Right lobe of liver (tissue), 6 donors: ENCODE measurements at regions not wholly inside any gene's neighbourhood (a gene's known extent, or its start where the extent isn't known, plus 50 kb on each side); places are given as distances from the start of the nearest gene placed in this dataset.

Experiments used
- ATAC-seq, 4 donors: fragments of 200-7000 bp; cut with Tn5 transposase; one replicate each; pipeline ENCODE4 v1.9.1; 2020; ENCODE audit warnings: mild to moderate bottlenecking in 4 of 4, moderate library complexity in 4 of 4
- DNase-seq, 3 donors: peaks; one replicate each; pipeline ENCODE4 v3.0.0-alpha.2; 2020
- H3K27ac ChIP-seq, 3 donors: fragments of 200-600 bp; one replicate each; pipeline ENCODE4 v1.8.0; 2022
- H3K27me3 ChIP-seq, 2 donors: fragments of 200-600 bp; one replicate each; pipeline ENCODE4 v1.8.0; 2022
- H3K36me3 ChIP-seq, 4 donors: fragments of 200-600 bp; sonication (generic) in 1 of 4; one replicate each; pipeline versions ENCODE4 v1.5.1 to v1.8.0; 2017 to 2022; ENCODE audit warnings: control low read depth in 1 of 4
- H3K4me1 ChIP-seq, 4 donors: fragments of 200-600 bp; sonication (generic) in 1 of 4; one replicate each; pipeline versions ENCODE4 v1.5.1 to v1.8.0; 2017 to 2022; ENCODE audit warnings: control low read depth in 1 of 4
- H3K4me3 ChIP-seq, 3 donors: fragments of 200-600 bp; one replicate each; pipeline ENCODE4 v1.8.0; 2022
- H3K9me3 ChIP-seq, 4 donors: fragments of 200-600 bp; sonication (generic) in 1 of 4; one replicate each; pipeline versions ENCODE4 v1.5.1 to v1.8.0; 2017 to 2022; ENCODE audit warnings: control low read depth in 1 of 4
- POLR2A ChIP-seq: fragments of 450-650 bp; IDR thresholded peaks from one replicate; pipeline ENCODE4 v1.6.1; 2017; ENCODE audit warnings: antibody characterized with exemption, mild to moderate bottlenecking
- WGBS: methylation state at CpG from one replicate; pipeline ENCODE4 v1.1.6; 2018; ENCODE audit warnings: low coverage, low lambda C conversion rate; ENCODE audit not compliant: insufficient coverage; ENCODE audit errors: missing lambda C conversion rate; 5-methylcytosine and 5-hydroxymethylcytosine counted together
- intact Hi-C, 2 donors: fragments of 100-400 bp; cut with DNase I; formaldehyde crosslinking; loops; one replicate each; pipeline versions ENCODE4 v1.11.2 to v1.14.1; 2022
- TF ChIP-seq, protein P1 (sequence below), 4 donors: fragments of 200-600 bp in 3 of 4; fragments of 450-650 bp in 1 of 4; IDR thresholded peaks; one replicate each; pipeline versions ENCODE4 v1.5.1 to v1.8.0; 2016 to 2022; ENCODE audit warnings: antibody characterized with exemption in 4 of 4, mild to moderate bottlenecking in 2 of 4
- donor health status: DM: no; HTN: yes; CAD: no.
- donor health status: DM: no; HTN: no; CAD: no.
- donor health status: DM: no; HTN: no; CAD: no.
- donor health status: DM: no; HTN: yes; CAD: no.
- donor health status: DM: no; HTN: yes; CAD: no.

DNA sequence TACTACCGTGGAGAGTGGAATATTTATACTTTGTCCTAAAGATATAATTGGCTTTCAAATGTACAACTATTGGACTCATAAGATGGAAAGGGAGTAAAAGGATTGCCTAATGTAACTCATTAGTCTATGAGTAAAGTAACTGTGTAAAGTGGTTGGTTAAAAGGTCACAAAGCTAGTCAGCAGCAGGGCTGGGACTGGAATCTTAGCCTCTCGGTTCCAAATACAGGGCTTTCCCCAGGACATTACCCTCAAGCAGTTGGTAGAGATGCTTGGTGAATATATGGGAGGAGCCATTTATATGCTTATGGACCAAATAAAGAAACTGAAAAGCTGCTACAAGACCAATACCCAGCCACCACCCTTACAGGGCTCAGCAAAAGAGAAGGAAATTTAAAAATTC is 283.7 kb downstream of the HLX start:
- ATAC-seq: no peak

GRCh38 chr1:221164029-221164428 is 284.8 kb downstream of the HLX start:
- intact Hi-C loops: no loop called here
- DNase-seq (no peak), ATAC-seq (no peak)
- Histone ChIP-seq H3K36me3 (no peaks in the 10 kb centered on the region), H3K4me1 (no peaks in the 10 kb centered on the region), H3K27me3 (no peaks in the 10 kb centered on the region), H3K4me3 (no peak overlapping the region), H3K9me3 (no peaks in the 10 kb centered on the region), H3K27ac (no peak overlapping the region)
- TF ChIP-seq, protein P1, sequence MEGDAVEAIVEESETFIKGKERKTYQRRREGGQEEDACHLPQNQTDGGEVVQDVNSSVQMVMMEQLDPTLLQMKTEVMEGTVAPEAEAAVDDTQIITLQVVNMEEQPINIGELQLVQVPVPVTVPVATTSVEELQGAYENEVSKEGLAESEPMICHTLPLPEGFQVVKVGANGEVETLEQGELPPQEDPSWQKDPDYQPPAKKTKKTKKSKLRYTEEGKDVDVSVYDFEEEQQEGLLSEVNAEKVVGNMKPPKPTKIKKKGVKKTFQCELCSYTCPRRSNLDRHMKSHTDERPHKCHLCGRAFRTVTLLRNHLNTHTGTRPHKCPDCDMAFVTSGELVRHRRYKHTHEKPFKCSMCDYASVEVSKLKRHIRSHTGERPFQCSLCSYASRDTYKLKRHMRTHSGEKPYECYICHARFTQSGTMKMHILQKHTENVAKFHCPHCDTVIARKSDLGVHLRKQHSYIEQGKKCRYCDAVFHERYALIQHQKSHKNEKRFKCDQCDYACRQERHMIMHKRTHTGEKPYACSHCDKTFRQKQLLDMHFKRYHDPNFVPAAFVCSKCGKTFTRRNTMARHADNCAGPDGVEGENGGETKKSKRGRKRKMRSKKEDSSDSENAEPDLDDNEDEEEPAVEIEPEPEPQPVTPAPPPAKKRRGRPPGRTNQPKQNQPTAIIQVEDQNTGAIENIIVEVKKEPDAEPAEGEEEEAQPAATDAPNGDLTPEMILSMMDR (IDR thresholded peaks at IDR 0.05): no peak
- TF ChIP-seq POLR2A: no peak
- 73% methylated on average over 1 of the region's 1 CpG for WGBS

More for the DNA sequence above, 283.7 kb downstream of the HLX start:
- Histone ChIP-seq H3K27ac (no peak overlapping the region), H3K36me3 (no peaks in the 10 kb centered on the region), H3K4me1 (no peaks in the 10 kb centered on the region), H3K9me3 (no peaks in the 10 kb centered on the region), H3K4me3 (no peak overlapping the region), H3K27me3 (no peaks in the 10 kb centered on the region)
- WGBS: 67% methylated on average over 2 of the region's 2 CpGs
- TF ChIP-seq POLR2A: no peak
- intact Hi-C loops: no loop called here
- DNase-seq: no peak

- intact Hi-C loops: no loop called here
- no peaks in the 10 kb centered on the region for H3K27me3 ChIP-seq
- TF ChIP-seq, protein P1 (IDR thresholded peaks at IDR 0.05): no peak
- TF ChIP-seq POLR2A: no peak
- no peaks in the 10 kb centered on the region for H3K4me1 ChIP-seq
- no peak for ATAC-seq
- no peak overlapping the region for H3K4me3 ChIP-seq
- WGBS: 67% methylated on average over 4 of the region's 4 CpGs
- H3K9me3 ChIP-seq: no peaks in the 10 kb centered on the region
- no peak for DNase-seq
- no peaks in the 10 kb centered on the region for H3K36me3 ChIP-seq
- H3K27ac ChIP-seq: no peak overlapping the region
These were observed 286.0 kb downstream of the HLX start for GRCh38 chr1:221164951-221165838.

DNA sequence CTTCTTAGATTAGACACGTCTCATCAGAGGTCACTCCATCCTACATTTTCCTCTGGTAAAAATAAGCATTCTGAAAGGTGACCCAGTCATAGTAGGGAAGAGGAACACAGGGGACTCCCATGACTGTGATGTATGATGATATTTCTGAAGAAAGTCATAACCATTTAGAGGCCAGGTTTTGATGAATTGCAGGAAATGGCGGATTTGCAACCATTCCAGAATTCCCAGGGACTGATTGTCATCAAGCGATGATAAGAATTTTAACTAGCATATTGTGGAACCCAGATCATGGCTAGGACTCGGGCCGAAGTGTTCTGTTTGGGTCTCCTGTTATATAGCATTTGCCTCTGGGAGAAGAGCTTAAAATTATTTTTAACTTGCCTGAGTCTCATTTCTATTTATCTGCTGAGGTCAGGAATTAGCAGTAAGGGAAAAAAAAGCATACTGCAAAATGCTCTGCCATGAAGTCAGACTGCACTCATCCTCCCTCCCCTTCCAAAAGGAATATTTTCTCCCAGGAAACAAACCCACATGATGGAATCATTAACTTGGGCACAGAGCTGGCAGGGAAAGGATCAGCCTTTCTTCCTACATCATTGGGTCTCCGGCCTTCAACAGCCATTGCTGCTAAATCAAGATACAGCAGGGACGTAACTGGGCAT is 286.7 kb downstream of the HLX start:
- H3K9me3 ChIP-seq: no peaks in the 10 kb centered on the region
- no peaks in the 10 kb centered on the region for H3K4me1 ChIP-seq
- no peaks in the 10 kb centered on the region for H3K27me3 ChIP-seq
- no peak for TF ChIP-seq POLR2A
- TF ChIP-seq, protein P1 (IDR thresholded peaks at IDR 0.05): no peak
- ATAC-seq (no peak), DNase-seq (no peak)
- 59% methylated on average over 6 of the region's 7 CpGs for WGBS
- no peak overlapping the region for H3K27ac ChIP-seq
- H3K36me3 ChIP-seq: no peaks in the 10 kb centered on the region
- no peak overlapping the region for H3K4me3 ChIP-seq
- intact Hi-C loops: no loop called here
